GM21717 (cell line): ENCODE measurements at regions not wholly inside any gene's neighbourhood (a gene's known extent, or its start where the extent isn't known, plus 50 kb on each side); places are given as distances from the start of the nearest gene placed in this dataset.
A peak's percentile ranks its signal among the peaks of the same experiment; 100 is the strongest.

Source experiments
- ATAC-seq: cut with Tn5 transposase; IDR thresholded peaks from one replicate; pipeline ENCODE4 v1.9.1; 2021; ENCODE audit warnings: mild to moderate bottlenecking, moderate library complexity; ENCODE audit not compliant: unreplicated experiment

GRCh38 chr4:176005766-176006165, 59.9 kb upstream of the WDR17 start:
- no peak for ATAC-seq

DNA sequence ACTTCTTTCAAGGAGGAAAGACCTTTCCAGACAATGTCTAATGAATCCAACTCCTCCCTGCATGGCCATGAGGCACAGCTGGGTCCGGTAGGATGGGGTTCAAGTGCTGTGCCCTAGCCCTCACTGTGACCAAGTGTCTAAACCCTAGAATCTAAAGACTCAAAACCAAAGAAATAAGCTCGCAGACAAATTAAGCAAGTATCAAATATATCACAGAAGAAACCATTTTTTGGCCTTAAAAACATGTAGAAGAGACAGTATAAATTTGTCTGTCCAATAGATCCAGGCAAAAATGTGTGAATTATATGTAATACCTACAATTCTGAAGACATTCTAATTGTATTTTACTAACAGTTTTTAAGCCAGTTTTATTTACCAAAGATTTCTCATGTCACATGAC, 56.4 kb upstream of the WDR17 start:
- ATAC-seq = no peak

DNA sequence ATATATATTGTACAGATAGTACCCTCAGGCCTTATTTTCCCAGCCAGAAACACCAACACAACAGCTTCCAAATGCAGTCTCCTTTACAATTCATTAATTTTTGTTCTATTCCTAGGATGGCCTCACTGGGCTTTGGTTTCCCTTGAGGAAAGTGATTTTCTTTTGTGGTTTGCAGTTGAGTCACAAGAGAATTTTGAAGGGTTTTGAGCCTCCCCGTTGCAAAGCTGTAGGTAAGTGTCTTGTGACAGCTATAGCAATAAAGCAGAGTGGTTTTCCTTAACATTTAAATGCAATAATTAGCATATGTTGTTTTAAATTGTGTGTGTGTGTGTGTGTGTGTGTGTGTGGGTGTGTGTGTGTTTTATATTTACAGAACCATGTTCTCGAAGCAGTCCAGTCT, 54.1 kb upstream of the WDR17 start:
- ATAC-seq = no peak

DNA sequence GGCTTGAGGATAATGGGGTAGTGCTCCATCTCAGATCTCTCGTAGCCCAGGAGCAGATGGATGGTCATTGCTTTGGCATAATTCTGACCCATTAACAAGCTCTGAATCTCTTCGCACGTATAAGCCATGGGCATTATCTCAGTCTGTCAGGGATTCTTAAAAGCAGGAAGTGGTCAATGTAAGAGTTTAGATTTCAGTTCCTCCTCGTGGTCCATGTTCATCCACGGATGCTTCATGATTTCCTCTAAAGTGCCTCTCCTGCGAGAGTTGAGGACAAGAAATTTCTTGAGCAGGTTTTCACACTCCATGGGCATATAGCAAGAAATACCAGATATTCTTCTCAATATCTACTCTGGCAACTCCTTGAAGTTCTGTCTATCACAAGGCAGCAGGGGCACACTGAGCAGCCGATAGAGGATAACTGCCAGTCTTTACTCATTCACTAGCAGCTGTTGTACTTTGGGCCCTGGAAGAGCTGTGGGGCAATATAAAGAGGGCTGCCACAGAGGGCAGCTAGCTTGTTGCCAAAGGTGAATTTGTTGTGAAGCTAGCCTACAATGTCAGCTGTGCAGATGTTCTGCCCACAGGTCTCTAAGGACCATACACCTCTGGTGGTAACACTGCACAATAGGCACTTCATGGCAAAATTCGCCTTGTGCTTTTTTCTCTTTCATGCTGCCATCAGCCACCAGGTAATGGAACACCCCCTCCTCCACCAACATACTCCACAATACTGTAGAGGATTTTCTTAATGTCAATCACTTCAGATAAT, 52.0 kb upstream of the WDR17 start:
- peak; percentile 87 for ATAC-seq

- ATAC-seq = no peak
Measured at GRCh38 chr4:176014583-176015108, 51.0 kb upstream of the WDR17 start.
